Spinal cord (tissue), 9 donors: ENCODE measurements at regions not wholly inside any gene's neighbourhood (a gene's known extent, or its start where the extent isn't known, plus 50 kb on each side); places are given as distances from the start of the nearest gene placed in this dataset.

Source experiments
- DNase-seq, 6 donors: peaks; one replicate each; pipeline versions ENCODE4 v3.0.0 to v3.0.0-alpha.2; 2013 to 2015; ENCODE audit warnings: low spot score in 6 of 6, low read depth in 4 of 6
- H3K27ac ChIP-seq: one replicate; pipeline ENCODE4 v1.5.1; 2013; ENCODE audit warnings: low read depth, low read length, control low read depth
- H3K27me3 ChIP-seq: one replicate; pipeline ENCODE4 v1.6.1; 2013; ENCODE audit warnings: low read length; ENCODE audit not compliant: control insufficient read depth, insufficient read depth
- H3K36me3 ChIP-seq: one replicate; pipeline ENCODE4 v1.6.1; 2013; ENCODE audit warnings: low read length; ENCODE audit not compliant: control insufficient read depth, insufficient read depth
- H3K4me1 ChIP-seq: one replicate; pipeline ENCODE4 v1.6.1; 2013; ENCODE audit warnings: low read length; ENCODE audit not compliant: control insufficient read depth, insufficient read depth
- H3K4me3 ChIP-seq: one replicate; pipeline ENCODE4 v1.5.1; 2013; ENCODE audit warnings: low read depth, low read length, control low read depth
- H3K9me3 ChIP-seq: one replicate; pipeline ENCODE4 v1.6.1; 2013; ENCODE audit warnings: low read length; ENCODE audit not compliant: control insufficient read depth, insufficient read depth
- WGBS: methylation state at CpG from one replicate; pipeline ENCODE4 v1.1.5; 2013; ENCODE audit warnings: missing lambda C conversion rate; ENCODE audit not compliant: insufficient coverage; 5-methylcytosine and 5-hydroxymethylcytosine counted together
- donor health status: healthy.

DNA sequence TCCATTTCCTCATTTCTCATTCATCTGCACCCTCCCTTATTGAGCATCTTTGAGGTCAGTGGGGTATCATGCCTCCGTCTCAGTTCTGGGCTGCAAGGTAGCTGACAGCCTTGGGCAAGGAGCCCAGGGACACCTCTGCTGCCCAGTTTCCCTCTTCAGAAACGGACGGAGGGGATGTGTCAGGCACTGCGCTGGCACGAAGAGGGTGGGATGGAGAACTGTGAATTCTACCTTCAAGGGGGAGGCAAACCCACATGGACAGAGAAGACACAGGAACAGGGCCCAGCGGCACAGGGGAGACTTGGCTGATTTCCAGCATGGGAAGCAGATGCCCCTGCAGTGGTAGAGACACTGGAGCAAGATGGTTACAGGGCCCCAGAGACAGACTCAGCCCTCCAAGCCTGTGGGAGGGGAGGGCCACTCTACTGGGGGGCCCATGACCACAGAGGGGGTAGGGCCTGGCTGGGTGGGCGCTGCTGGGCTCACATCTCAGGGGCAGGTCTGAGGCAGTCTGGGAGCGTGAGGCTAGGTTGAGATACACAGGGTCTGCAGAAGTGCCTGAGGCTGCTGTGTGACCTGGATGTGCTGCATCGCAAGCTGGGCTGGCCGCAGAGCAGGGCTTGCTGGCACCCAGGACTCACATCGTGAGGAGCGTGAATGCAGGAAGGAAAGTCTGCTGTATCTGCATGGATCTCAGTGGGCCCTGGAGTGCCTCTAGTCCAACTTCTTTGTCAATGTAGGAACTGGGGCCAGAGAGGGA lies 92.3 kb downstream of the HS1BP3 start:
- H3K36me3 ChIP-seq: no peaks in the 10 kb centered on the region

DNA sequence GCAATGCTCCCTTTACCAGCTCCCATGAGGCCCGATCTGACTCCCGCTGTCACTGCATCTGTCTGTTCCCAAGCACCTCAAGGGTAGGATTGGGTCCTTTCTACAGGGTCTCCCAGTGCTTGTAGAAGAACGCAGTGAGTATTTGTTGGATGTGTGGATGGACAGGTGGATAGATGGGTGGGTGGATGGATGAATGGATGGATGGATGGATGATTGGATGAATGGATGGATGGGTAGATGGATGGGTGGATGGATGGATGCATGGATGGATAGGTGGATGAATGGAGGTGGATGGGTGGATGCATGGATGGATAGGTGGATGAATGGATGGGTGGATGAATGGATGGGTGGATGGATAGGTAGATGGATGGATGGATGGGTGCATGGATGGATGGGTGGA lies 91.6 kb downstream of the HS1BP3 start:
- Histone ChIP-seq H3K9me3 (no peaks in the 10 kb centered on the region), H3K4me1 (peaks cover 12% of the 10 kb centered on the region), H3K27ac (no peak overlapping the region), H3K36me3 (no peaks in the 10 kb centered on the region), H3K27me3 (no peaks in the 10 kb centered on the region), H3K4me3 (no peak overlapping the region)
- DNase-seq: no peak
- WGBS: 100% methylated on average over 3 of the region's 3 CpGs

More for the DNA sequence above, 92.3 kb downstream of the HS1BP3 start:
- WGBS: 80% methylated on average over 12 of the region's 12 CpGs
- Histone ChIP-seq H3K27me3 (no peaks in the 10 kb centered on the region), H3K4me3 (no peak overlapping the region), H3K4me1 (peaks cover 12% of the 10 kb centered on the region), H3K27ac (no peak overlapping the region), H3K9me3 (no peaks in the 10 kb centered on the region)
- no peak for DNase-seq

- H3K4me3 ChIP-seq: no peak overlapping the region
- no CpG with 5 or more reads among the region's 1 CpG for WGBS
Observed at GRCh38 chr2:20560011-20560410, 90.9 kb downstream of the HS1BP3 start.

GRCh38 chr2:20560891-20561636 lies 89.8 kb downstream of the HS1BP3 start:
- DNase-seq: no peak
- Histone ChIP-seq H3K36me3 (no peaks in the 10 kb centered on the region), H3K27ac (no peak overlapping the region), H3K9me3 (no peaks in the 10 kb centered on the region), H3K4me1 (peaks cover 24% of the 10 kb centered on the region), H3K4me3 (no peak overlapping the region), H3K27me3 (no peaks in the 10 kb centered on the region)
- WGBS: 79% methylated on average over 4 of the region's 5 CpGs

More at GRCh38 chr2:20560011-20560410, 90.9 kb downstream of the HS1BP3 start:
- DNase-seq: no peak
- H3K4me1 ChIP-seq: peaks cover 13% of the 10 kb centered on the region
- no peak overlapping the region for H3K27ac ChIP-seq
- no peaks in the 10 kb centered on the region for H3K36me3 ChIP-seq
- no peaks in the 10 kb centered on the region for H3K9me3 ChIP-seq
- H3K27me3 ChIP-seq: no peaks in the 10 kb centered on the region

- no peaks in the 10 kb centered on the region for H3K27me3 ChIP-seq
- H3K36me3 ChIP-seq: no peaks in the 10 kb centered on the region
- WGBS: 93% methylated on average over 3 of the region's 8 CpGs
- peaks cover 28% of the 10 kb centered on the region for H3K4me1 ChIP-seq
- no peak for DNase-seq
- no peaks in the 10 kb centered on the region for H3K9me3 ChIP-seq
- no peak overlapping the region for H3K4me3 ChIP-seq
- no peak overlapping the region for H3K27ac ChIP-seq
Observed at GRCh38 chr2:20561637-20562454, 89.1 kb downstream of the HS1BP3 start.

DNA sequence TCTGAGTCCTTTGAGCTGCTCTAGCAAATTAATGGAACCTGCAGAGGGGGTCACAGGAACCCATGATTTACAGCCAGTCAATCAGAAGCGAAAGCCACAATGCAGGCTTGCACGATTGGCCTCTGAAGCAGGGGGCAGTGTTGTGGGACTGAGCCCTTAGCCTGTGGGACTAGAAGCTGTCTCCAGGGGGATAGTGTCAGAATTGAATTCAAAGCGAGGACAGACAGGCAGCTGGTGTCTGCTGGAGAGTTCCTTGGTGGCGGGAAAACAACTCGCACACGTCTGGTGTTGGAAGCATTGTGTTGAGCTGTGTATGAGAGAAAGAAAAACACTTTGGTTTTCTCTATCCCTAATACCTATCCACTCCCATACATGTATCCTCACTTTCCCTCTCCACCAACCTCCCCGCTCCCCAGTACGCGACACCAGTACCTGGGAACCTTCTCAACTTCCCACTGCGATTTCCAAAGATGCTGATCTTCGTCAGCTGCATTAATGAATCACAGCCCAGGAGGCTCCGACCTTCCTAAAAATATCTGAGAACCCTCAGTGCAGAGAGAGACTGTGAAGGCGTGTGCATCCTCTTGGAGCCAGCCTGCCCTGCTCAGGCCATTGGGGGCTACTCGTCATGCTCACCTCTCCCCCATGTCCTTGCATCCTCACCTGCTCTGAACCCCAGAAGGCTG lies 88.2 kb downstream of the HS1BP3 start:
- H3K4me1 ChIP-seq: peaks cover 36% of the 10 kb centered on the region
- no peaks in the 10 kb centered on the region for H3K36me3 ChIP-seq
- H3K27me3 ChIP-seq: no peaks in the 10 kb centered on the region
- no peaks in the 10 kb centered on the region for H3K9me3 ChIP-seq
- H3K27ac ChIP-seq: no peak overlapping the region
- WGBS: 66% methylated on average over 11 of the region's 14 CpGs
- H3K4me3 ChIP-seq: no peak overlapping the region
- DNase-seq: no peak

GRCh38 chr2:20563251-20563650 lies 87.6 kb downstream of the HS1BP3 start:
- no peak overlapping the region for H3K4me3 ChIP-seq
- H3K36me3 ChIP-seq: no peaks in the 10 kb centered on the region
- H3K27ac ChIP-seq: no peak overlapping the region
- WGBS: 100% methylated on average over 2 of the region's 3 CpGs
- no peaks in the 10 kb centered on the region for H3K27me3 ChIP-seq
- H3K4me1 ChIP-seq: peaks cover 42% of the 10 kb centered on the region
- H3K9me3 ChIP-seq: no peaks in the 10 kb centered on the region
- DNase-seq: no peak

GRCh38 chr2:20563833-20564232 lies 87.1 kb downstream of the HS1BP3 start:
- Histone ChIP-seq H3K4me1 (peaks cover 47% of the 10 kb centered on the region), H3K9me3 (no peaks in the 10 kb centered on the region), H3K27ac (no peak overlapping the region), H3K4me3 (no peak overlapping the region), H3K36me3 (no peaks in the 10 kb centered on the region), H3K27me3 (no peaks in the 10 kb centered on the region)
- WGBS: 82% methylated on average over 5 of the region's 5 CpGs
- no peak for DNase-seq

- no peak overlapping the region for H3K27ac ChIP-seq
- H3K27me3 ChIP-seq: no peaks in the 10 kb centered on the region
- peaks cover 59% of the 10 kb centered on the region for H3K4me1 ChIP-seq
- DNase-seq: no peak
- H3K9me3 ChIP-seq: no peaks in the 10 kb centered on the region
- H3K36me3 ChIP-seq: no peaks in the 10 kb centered on the region
- WGBS: 86% methylated on average over 6 of the region's 7 CpGs
- no peak overlapping the region for H3K4me3 ChIP-seq
Observed at GRCh38 chr2:20565101-20565622, 85.7 kb downstream of the HS1BP3 start.
